ENCODE measurements at regions not wholly inside any gene's neighbourhood (a gene's known extent, or its start where the extent isn't known, plus 50 kb on each side); places are given as distances from the start of the nearest gene placed in this dataset.

GRCh38 chr1:58089898-58090534, 456.5 kb downstream of the OMA1 start:
- TF ChIP-seq EGR1 (IDR thresholded peaks at IDR 0.05) (no peak), USF1 (IDR thresholded peaks at IDR 0.05) (no peak), RAD21 (IDR thresholded peaks at IDR 0.05; ENCODE audit: low read depth) (no peak), FOXM1 (IDR thresholded peaks at IDR 0.05; ENCODE audit: borderline replicate concordance, low read depth) (no peak), TAF1 (IDR thresholded peaks at IDR 0.05; ENCODE audit: low read depth) (no peak), EP300 (IDR thresholded peaks at IDR 0.05; ENCODE audit: borderline replicate concordance) (no peak)

GRCh38 chr1:58084266-58084665, 462.3 kb downstream of the OMA1 start:
- TF ChIP-seq EP300 (IDR thresholded peaks at IDR 0.05; ENCODE audit: borderline replicate concordance) (no peak), TAF1 (IDR thresholded peaks at IDR 0.05; ENCODE audit: low read depth) (no peak), USF1 (IDR thresholded peaks at IDR 0.05) (no peak), CEBPB (IDR thresholded peaks at IDR 0.05) (no peak)

- TF ChIP-seq CREB1 (IDR thresholded peaks at IDR 0.05; ENCODE audit: low read depth) (no peak), FOXM1 (IDR thresholded peaks at IDR 0.05; ENCODE audit: borderline replicate concordance, low read depth) (no peak), REST (IDR thresholded peaks at IDR 0.05; ENCODE audit: low read depth) (no peak), YY1 (IDR thresholded peaks at IDR 0.05; ENCODE audit: low read depth) (no peak), RAD21 (IDR thresholded peaks at IDR 0.05; ENCODE audit: low read depth) (no peak), TAF1 (IDR thresholded peaks at IDR 0.05; ENCODE audit: low read depth) (no peak), CEBPB (IDR thresholded peaks at IDR 0.05) (no peak), MAX (IDR thresholded peaks at IDR 0.05) (no peak), TCF12 (IDR thresholded peaks at IDR 0.05; ENCODE audit: low read depth) (no peak), ZBTB7A (IDR thresholded peaks at IDR 0.05; ENCODE audit: low read depth) (no peak), EGR1 (IDR thresholded peaks at IDR 0.05) (no peak), TEAD4 (IDR thresholded peaks at IDR 0.05) (no peak), EP300 (IDR thresholded peaks at IDR 0.05; ENCODE audit: borderline replicate concordance) (no peak), USF1 (IDR thresholded peaks at IDR 0.05) (no peak), NFIC (IDR thresholded peaks at IDR 0.05) (no peak)
Measured at GRCh38 chr1:58082596-58082995, 463.9 kb downstream of the OMA1 start.

- TF ChIP-seq MAX (IDR thresholded peaks at IDR 0.05) (no peak), REST (IDR thresholded peaks at IDR 0.05; ENCODE audit: low read depth) (no peak), FOXM1 (IDR thresholded peaks at IDR 0.05; ENCODE audit: borderline replicate concordance, low read depth) (no peak), EP300 (IDR thresholded peaks at IDR 0.05; ENCODE audit: borderline replicate concordance) (no peak), USF1 (IDR thresholded peaks at IDR 0.05) (no peak)
Measured at GRCh38 chr1:58076258-58076657, 470.3 kb downstream of the OMA1 start.

GRCh38 chr1:58075188-58075578, 471.3 kb downstream of the OMA1 start:
- no peak for TF ChIP-seq ZBTB7A (IDR thresholded peaks at IDR 0.05; ENCODE audit: low read depth)
- TF ChIP-seq YY1 (IDR thresholded peaks at IDR 0.05; ENCODE audit: low read depth), result no peak
- TF ChIP-seq RAD21 (IDR thresholded peaks at IDR 0.05; ENCODE audit: low read depth), result no peak
- TF ChIP-seq TCF12 (IDR thresholded peaks at IDR 0.05; ENCODE audit: low read depth), result no peak
- no peak for TF ChIP-seq TAF1 (IDR thresholded peaks at IDR 0.05; ENCODE audit: low read depth)
- TF ChIP-seq FOXM1 (IDR thresholded peaks at IDR 0.05; ENCODE audit: borderline replicate concordance, low read depth), result no peak
- TF ChIP-seq MAX (IDR thresholded peaks at IDR 0.05), result no peak
- no peak for TF ChIP-seq CREB1 (IDR thresholded peaks at IDR 0.05; ENCODE audit: low read depth)
- no peak for TF ChIP-seq REST (IDR thresholded peaks at IDR 0.05; ENCODE audit: low read depth)
- TF ChIP-seq EP300 (IDR thresholded peaks at IDR 0.05; ENCODE audit: borderline replicate concordance), result no peak
- no peak for TF ChIP-seq TEAD4 (IDR thresholded peaks at IDR 0.05)
- TF ChIP-seq CEBPB (IDR thresholded peaks at IDR 0.05), result no peak
- TF ChIP-seq USF1 (IDR thresholded peaks at IDR 0.05), result no peak
- TF ChIP-seq NFIC (IDR thresholded peaks at IDR 0.05), result no peak
- TF ChIP-seq EGR1 (IDR thresholded peaks at IDR 0.05), result no peak

Data from Ishikawa (cell line).